ENCODE measurements at regions not wholly inside any gene's neighbourhood (a gene's known extent, or its start where the extent isn't known, plus 50 kb on each side); places are given as distances from the start of the nearest gene placed in this dataset.

- Histone ChIP-seq H3K9me2 (no peaks in the 10 kb centered on the region), H3K36me3 (replicated peaks in 1 of 2; ENCODE audit: control insufficient read depth in 1 of 2, insufficient read depth in 2 of 2, low read length in 1 of 2) (no peaks in the 10 kb centered on the region), H2AFZ (ENCODE audit: low read depth) (no peak overlapping the region), H3F3A (replicated peaks; ENCODE audit: insufficient read depth) (no peaks in the 10 kb centered on the region), H3K27me3 (ENCODE audit: insufficient read depth) (peaks cover 5% of the 10 kb centered on the region; the same call in 1 of the 2 replicates), H3K9me3 (no peaks in the 10 kb centered on the region), H3K27ac (ENCODE audit: low read depth in 2 of 2, low read length in 1 of 2) (no peak overlapping the region), H3K9ac (no peak overlapping the region), H3K4me1 (ENCODE audit: control insufficient read depth in 1 of 2, insufficient read depth in 2 of 2, low read depth in 1 of 2, low read length in 1 of 2) (no peaks in the 10 kb centered on the region), H4K20me1 (ENCODE audit: insufficient read depth) (no peaks in the 10 kb centered on the region), H3K4me2 (no peak overlapping the region), H3K79me2 (ENCODE audit: insufficient read depth) (no peaks in the 10 kb centered on the region), H3K4me3 (ENCODE audit: low read depth in 2 of 2, low read length in 1 of 2) (no peak overlapping the region)
- POLR2A ChIA-PET, result no interaction called here
- DNase-seq, result no peak
- TF ChIP-seq RFX5 (IDR thresholded peaks at IDR 0.05; ENCODE audit: low read length) (no peak), JUND (IDR thresholded peaks at IDR 0.05) (no peak), TEAD4 (IDR thresholded peaks at IDR 0.05; ENCODE audit: borderline replicate concordance, insufficient read depth) (no peak), FOXM1 (IDR thresholded peaks at IDR 0.05; ENCODE audit: low read depth) (no peak), GATA2 (CRISPR knock-in tag; IDR thresholded peaks at IDR 0.05) (no peak), REST (IDR thresholded peaks at IDR 0.05; ENCODE audit: low read depth, low read length) (no peak), FOSL2 (IDR thresholded peaks at IDR 0.05; ENCODE audit: borderline replicate concordance, low read depth) (no peak), MEF2A (IDR thresholded peaks at IDR 0.05; ENCODE audit: borderline replicate concordance, low read depth) (no peak), ZBTB33 (IDR thresholded peaks at IDR 0.05; ENCODE audit: borderline replicate concordance, low read depth) (no peak), POLR2AphosphoS5 (IDR thresholded peaks at IDR 0.05; ENCODE audit: low read depth, low read length) (no peak), EP300 (IDR thresholded peaks at IDR 0.05; ENCODE audit: borderline replicate concordance in 1 of 2, low read depth in 1 of 2, low read length in 1 of 2) (no peak), CTCF (IDR thresholded peaks at IDR 0.05) (no peak), NFIC (IDR thresholded peaks at IDR 0.05; ENCODE audit: borderline replicate concordance) (no peak), IRF3 (IDR thresholded peaks at IDR 0.05; ENCODE audit: low read depth, low read length) (no peak), EZH2phosphoT487 (IDR thresholded peaks at IDR 0.05; ENCODE audit: borderline replicate concordance, low read depth) (no peak), NRF1 (IDR thresholded peaks at IDR 0.05; ENCODE audit: low read depth, low read length) (no peak), FOXJ3 (CRISPR knock-in tag; IDR thresholded peaks at IDR 0.05) (no peak)
- CTCF ChIA-PET, result no interaction called here
- WGBS (ENCODE audit: low lambda C conversion rate), result 0% methylated on average over 1 of the region's 1 CpG
Measured at GRCh38 chr6:125526007-125526720, 223.3 kb upstream of the HEY2 start.
